ENCODE measurements at regions not wholly inside any gene's neighbourhood (a gene's known extent, or its start where the extent isn't known, plus 50 kb on each side); places are given as distances from the start of the nearest gene placed in this dataset.

- TF ChIP-seq POLR2AphosphoS5 (IDR thresholded peaks at IDR 0.05; ENCODE audit: borderline replicate concordance, low read depth, low read length) (no peak), EZH2 (IDR thresholded peaks at IDR 0.05) (no peak)
Observed at GRCh38 chr9:75197561-75197960, 109.2 kb downstream of the OSTF1 start.
